HG03354 (cell line): ENCODE measurements at regions not wholly inside any gene's neighbourhood (a gene's known extent, or its start where the extent isn't known, plus 50 kb on each side); places are given as distances from the start of the nearest gene placed in this dataset.

Experiments used
- ATAC-seq: cut with Tn5 transposase; IDR thresholded peaks from one replicate; pipeline ENCODE4 v1.9.1; 2021; ENCODE audit warnings: mild to moderate bottlenecking; ENCODE audit not compliant: unreplicated experiment, poor library complexity, severe bottlenecking

DNA sequence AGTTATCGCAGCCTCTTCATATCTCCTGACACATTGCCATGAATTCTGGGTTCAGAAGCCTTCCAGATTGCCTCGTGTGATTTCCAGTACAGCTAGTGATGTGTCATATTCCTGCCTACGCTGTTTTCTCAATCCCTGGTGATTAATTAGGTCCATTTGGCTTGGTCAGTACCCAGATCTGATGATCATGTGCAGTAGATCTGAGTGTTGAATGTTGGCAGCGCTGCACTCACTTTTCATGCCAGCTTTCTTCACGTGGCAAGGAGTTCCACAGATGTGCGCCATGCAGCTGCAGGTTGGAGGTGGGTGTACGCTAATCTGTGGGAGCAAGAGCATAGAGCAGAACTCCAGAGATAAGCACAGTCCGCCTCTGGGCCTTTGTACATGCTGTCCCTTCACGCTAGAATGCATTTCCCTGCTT lies 86.9 kb upstream of the COL6A5 start:
- no peak for ATAC-seq

DNA sequence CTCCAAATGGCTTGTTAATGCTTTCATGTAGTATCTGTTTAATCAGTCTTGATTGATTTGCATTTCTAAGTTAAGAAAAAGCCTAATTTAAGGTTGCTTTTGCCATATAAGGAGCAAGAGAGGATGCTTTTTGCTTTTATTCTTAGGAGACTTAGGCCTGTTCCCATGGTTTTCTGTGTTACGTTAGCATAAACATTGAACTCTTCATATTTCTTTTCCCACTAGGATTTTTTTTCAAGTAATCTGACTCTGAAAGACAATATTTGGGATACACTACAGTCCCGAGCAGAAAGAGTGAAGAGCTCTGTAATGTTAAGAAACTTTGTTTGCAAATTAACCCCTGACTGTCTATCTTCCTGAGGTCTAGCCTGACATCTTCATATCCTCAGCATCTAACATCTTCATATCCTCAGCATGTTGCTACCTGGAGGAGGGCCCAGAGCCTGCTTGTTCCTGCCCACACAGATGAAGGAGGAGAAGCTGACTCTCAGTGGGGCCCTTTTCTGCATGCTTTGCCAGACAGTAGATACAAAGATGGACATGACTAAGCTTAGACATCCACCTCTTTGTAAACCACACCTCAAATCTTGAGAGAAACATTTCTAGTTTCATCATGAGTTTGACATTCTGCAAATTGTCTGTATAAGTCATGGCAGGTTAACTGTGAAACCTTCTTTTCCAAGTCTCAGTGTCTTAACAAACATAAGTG lies 86.2 kb upstream of the COL6A5 start:
- ATAC-seq: no peak

DNA sequence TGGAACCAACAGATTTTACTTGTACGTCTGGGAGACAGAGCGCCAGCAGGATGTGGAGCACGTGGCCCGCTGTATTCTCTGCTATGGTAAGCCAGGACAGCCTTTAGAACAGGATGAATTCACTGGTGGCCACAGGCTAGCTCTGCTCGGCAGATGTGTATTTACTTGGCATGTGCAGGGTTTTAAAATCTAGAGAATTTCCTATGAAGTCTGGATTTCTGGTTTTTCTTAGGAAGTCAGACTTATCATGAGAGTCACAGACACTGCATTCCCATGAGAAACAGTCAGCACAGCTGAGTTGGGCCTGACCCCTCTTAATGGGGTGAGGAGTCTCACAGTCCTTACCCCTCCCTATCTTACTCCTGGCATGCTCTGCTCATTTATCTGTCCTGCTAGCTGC lies 84.6 kb upstream of the COL6A5 start:
- no peak for ATAC-seq

DNA sequence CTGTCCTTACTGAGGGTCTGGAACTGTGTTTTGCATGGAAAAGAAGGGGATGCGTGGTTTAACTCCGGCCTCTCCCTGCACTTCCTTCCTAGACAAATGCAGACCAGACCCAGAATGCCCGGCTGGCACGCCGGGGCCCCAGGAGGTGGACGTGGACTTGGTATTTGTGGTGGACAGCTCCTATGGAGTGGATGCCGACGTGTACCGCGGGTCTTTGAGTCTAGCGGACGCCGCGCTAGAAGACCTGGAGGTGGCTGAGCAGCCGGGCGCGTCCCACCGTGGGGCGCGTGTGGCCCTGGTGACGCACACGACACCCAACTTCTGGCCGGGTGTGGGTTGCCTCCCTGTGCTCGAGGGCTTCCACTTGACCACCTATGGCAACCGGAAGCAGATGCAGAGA lies 81.8 kb upstream of the COL6A5 start:
- no peak for ATAC-seq

DNA sequence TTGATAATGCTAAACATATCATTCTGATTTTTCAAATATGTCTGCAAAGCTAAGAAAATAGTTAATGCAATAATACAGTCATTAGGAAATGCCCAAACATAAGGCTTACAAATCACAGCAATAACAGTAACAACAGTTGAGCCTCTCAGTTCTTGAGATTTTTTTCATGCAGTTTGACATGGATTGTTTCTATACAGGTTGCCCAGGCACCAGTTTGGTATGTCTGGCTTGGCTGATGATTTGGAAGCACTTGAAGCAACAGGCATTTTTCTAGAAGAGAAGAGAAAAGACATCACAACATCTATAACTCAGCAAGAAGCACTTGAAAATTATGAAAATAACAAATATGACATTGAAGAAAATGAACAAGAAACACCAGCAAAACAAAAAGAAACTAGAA lies 78.7 kb upstream of the COL6A5 start:
- ATAC-seq: no peak

DNA sequence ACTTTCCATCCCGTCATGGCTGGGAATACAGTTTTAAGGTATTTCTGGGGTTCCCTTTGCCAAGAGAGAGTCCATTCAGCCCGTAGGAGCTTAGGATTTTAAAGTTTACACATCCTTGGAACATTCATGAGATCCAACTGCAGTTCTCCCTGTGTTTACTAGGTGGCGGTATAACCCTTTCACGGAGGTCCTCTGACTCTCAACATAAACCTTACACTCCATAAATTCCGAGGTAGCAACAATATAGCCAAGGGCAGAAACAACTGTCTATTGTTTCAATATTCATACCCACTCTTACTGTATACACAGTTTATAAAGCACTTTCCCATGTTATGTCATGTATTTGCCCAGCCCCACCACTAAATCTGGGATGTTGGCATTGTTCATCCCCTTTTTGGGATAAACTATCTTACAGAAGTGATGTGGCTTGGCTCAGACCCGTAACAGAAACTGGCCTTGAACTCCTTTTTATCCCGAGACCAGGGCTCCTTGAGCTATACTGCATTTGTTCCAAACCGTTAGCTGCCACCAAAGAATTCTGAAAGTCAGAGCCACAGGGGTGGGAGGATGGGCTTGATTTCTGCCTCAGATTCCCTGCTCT lies 69.2 kb upstream of the COL6A5 start:
- peak; percentile 68 for ATAC-seq

DNA sequence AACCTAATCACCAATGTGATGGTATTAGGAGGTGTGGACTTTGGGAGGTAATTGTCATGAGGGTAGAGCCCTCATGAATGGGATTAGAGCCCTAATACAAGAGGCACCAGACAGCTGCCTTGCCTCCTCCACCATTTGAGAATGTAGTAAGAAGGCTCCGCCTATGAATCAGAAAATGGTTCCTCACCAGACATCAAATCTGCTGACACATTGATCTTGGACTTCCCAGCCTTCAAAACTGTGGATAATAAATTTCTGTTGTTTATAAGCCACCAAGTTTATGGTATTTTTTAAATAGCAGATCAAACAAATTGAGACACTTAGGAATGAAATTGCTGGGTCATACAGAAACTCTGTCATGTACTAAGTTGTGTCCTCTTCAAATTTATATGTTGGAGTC lies 56.8 kb upstream of the COL6A5 start:
- ATAC-seq: no peak

DNA sequence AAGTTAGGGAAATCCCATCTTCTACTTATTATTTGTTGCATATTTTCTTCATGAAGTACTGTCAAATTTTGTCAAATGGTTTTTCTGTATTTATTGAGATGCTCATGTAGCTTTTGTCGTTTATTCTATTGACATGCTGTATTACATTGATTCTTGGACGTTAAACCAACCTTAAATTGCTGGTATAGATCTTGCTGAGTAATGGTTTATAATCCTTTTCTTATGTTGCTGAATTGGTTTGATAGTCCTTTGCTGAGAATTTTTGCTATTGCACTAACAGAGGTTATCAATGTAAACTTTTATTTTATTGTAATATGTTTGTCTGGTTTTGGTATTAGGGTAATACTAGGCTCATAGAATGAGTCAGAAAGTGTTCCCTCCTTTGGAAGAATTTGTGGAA lies 54.3 kb upstream of the COL6A5 start:
- no peak for ATAC-seq

DNA sequence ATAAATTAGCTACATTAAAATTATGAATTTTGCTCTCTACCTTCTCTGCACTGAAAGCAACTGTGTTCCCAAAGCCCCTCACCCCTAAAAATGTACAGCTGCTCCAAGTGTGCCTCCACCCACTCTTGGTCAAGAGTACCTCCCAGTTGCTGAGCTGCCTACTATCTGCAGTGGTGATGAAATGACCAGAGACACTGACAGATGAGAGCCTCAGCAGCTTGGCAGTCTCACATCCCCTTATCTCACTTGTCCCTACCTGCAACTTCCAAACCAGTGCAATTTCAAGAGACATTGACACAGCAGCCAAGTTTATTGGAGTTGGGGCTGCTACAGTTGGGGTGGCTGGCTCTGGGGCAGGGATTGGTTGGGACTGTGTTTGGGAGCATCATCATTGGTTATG lies 52.2 kb upstream of the COL6A5 start:
- no peak for ATAC-seq
